A549 (cell line): ENCODE measurements at regions not wholly inside any gene's neighbourhood (a gene's known extent, or its start where the extent isn't known, plus 50 kb on each side); places are given as distances from the start of the nearest gene placed in this dataset.

ENCODE experiments used
- ATAC-seq, 2 experiments: fragments of 200-7000 bp in 1 of 2; fragments of >200 bp in 1 of 2; cut with Nextera tagmentation in 1 of 2; cut with Tn5 transposase in 1 of 2; 3 replicates each; pipeline versions ENCODE4 v1.8.0 to v1.9.1; 2018 to 2020; ENCODE audit warnings: mild to moderate bottlenecking in 1 of 2, moderate library complexity in 1 of 2
- CTCF ChIA-PET: fragments of 300-600 bp; sonication (Branson Sonifier 250); formaldehyde crosslinking; extraction: SDS; loops from one replicate; lab custom pipeline; 2021; ENCODE audit warnings: antibody characterized with exemption, inconsistent platforms; lab: Yijun Ruan, JAX
- POLR2A ChIA-PET: fragments of 350-600 bp; formaldehyde crosslinking; extraction: SDS; loops from one replicate; lab custom pipeline; 2021; ENCODE audit warnings: antibody characterized with exemption, inconsistent platforms; lab: Yijun Ruan, JAX
- DNase-seq, 2 experiments: peaks; one replicate each; pipeline versions ENCODE4 v3.0.0 to v3.0.0-alpha.2; 2011 to 2016; ENCODE audit warnings: low read depth in 1 of 2, low spot score in 1 of 2
- FAIRE-seq: peaks from 2 replicates; lab custom pipeline; 2011; peaks lifted over from hg19 to GRCh38; lab: Jason Lieb, UNC
- H3K27ac ChIP-seq, 2 experiments: fragments of >200 bp; sonication (Bioruptor Twin); formaldehyde crosslinking; 3 replicates each; pipeline ENCODE4 v1.5.1; 2016 to 2017
- H3K4me1 ChIP-seq: fragments of >200 bp; sonication (Bioruptor Twin); formaldehyde crosslinking; 3 replicates; pipeline ENCODE4 v1.6.1; 2016
- H3K4me2 ChIP-seq: fragments of >200 bp; sonication (Bioruptor Twin); formaldehyde crosslinking; 3 replicates; pipeline ENCODE4 v1.6.1; 2016
- H3K4me3 ChIP-seq: fragments of >200 bp; sonication (Bioruptor Twin); formaldehyde crosslinking; 3 replicates; pipeline ENCODE4 v1.5.1; 2016
- H3K9me3 ChIP-seq: fragments of >200 bp; sonication (Bioruptor Twin); formaldehyde crosslinking; 3 replicates; pipeline ENCODE4 v1.6.1; 2016
- CBX2 ChIP-seq: fragments of 200-600 bp; sonication (generic); IDR thresholded peaks from 2 replicates; pipeline ENCODE4 v1.6.1; 2016; ENCODE audit warnings: low read depth, mild to moderate bottlenecking, borderline replicate concordance
- CBX8 ChIP-seq: fragments of 200-600 bp; sonication (generic); IDR thresholded peaks from 2 replicates; pipeline ENCODE4 v1.6.1; 2016
- CHD4 ChIP-seq: fragments of 200-600 bp; sonication (generic); IDR thresholded peaks from 2 replicates; pipeline ENCODE4 v1.6.1; 2016; ENCODE audit warnings: antibody characterized with exemption, mild to moderate bottlenecking, borderline replicate concordance
- EHF ChIP-seq: fragments of 250-450 bp; sonication (Bioruptor Pico); IDR thresholded peaks from 2 replicates; pipeline ENCODE4 v1.5.0; 2020; ENCODE audit warnings: mild to moderate bottlenecking
- EHMT2 ChIP-seq: fragments of 200-600 bp; sonication (generic); IDR thresholded peaks from 2 replicates; pipeline ENCODE4 v1.6.1; 2016; ENCODE audit warnings: antibody characterized with exemption, low read depth, mild to moderate bottlenecking, moderate library complexity
- EP300 ChIP-seq, 2 experiments: fragments of >200 bp; sonication (Bioruptor Twin); formaldehyde crosslinking; IDR thresholded peaks; 2 replicates in 1 of 2; 3 replicates in 1 of 2; pipeline ENCODE4 v1.6.1; 2016 to 2017
- FOSB ChIP-seq: fragments of 250-450 bp; sonication (Bioruptor Pico); IDR thresholded peaks from 2 replicates; pipeline ENCODE4 v1.5.0; 2020; ENCODE audit warnings: mild to moderate bottlenecking, moderate library complexity
- HDAC2 ChIP-seq: fragments of 200-600 bp; sonication (generic); IDR thresholded peaks from 2 replicates; pipeline ENCODE4 v1.6.1; 2016
- HEYL ChIP-seq: fragments of 250-450 bp; sonication (Bioruptor Pico); IDR thresholded peaks from 2 replicates; pipeline ENCODE4 v1.8.0; 2021; ENCODE audit warnings: mild to moderate bottlenecking, moderate library complexity
- HOXB13 ChIP-seq: fragments of 250-450 bp; sonication (Bioruptor Pico); IDR thresholded peaks from 2 replicates; pipeline ENCODE4 v1.5.0; 2020; ENCODE audit warnings: low read depth, mild to moderate bottlenecking, moderate library complexity
- JUNB ChIP-seq: fragments of >200 bp; sonication (Bioruptor Twin); formaldehyde crosslinking; IDR thresholded peaks from 2 replicates; pipeline ENCODE4 v1.6.1; 2016
- KDM5A ChIP-seq: fragments of 200-600 bp; sonication (generic); IDR thresholded peaks from 2 replicates; pipeline ENCODE4 v1.6.1; 2016; ENCODE audit warnings: antibody characterized with exemption, mild to moderate bottlenecking
- MAZ ChIP-seq: fragments of 150-350 bp; IDR thresholded peaks from 2 replicates; pipeline ENCODE4 v1.6.1; 2014; ENCODE audit warnings: antibody characterized with exemption, low read depth, low read length, borderline replicate concordance
- MYC ChIP-seq: IDR thresholded peaks from 2 replicates; pipeline ENCODE4 v1.6.1; 2012; ENCODE audit warnings: mild to moderate bottlenecking, inconsistent platforms, low read length, improper control_type of control experiment, borderline replicate concordance
- PHF8 ChIP-seq: fragments of 200-600 bp; sonication (generic); IDR thresholded peaks from 2 replicates; pipeline ENCODE4 v1.6.1; 2016; ENCODE audit warnings: low read depth, mild to moderate bottlenecking, antibody characterized with exemption, moderate library complexity, borderline replicate concordance
- POLR2AphosphoS2 ChIP-seq: conservative IDR thresholded peaks from 2 replicates; pipeline ENCODE4 v1.6.1; 2012; ENCODE audit warnings: low read length, improper control_type of control experiment, inconsistent platforms
- SREBF2 ChIP-seq: fragments of 450-650 bp; IDR thresholded peaks from 2 replicates; pipeline ENCODE4 v1.6.1; 2014; ENCODE audit warnings: mild to moderate bottlenecking, moderate library complexity
- TFCP2L1 ChIP-seq: fragments of 250-450 bp; sonication (Bioruptor Pico); IDR thresholded peaks from 2 replicates; pipeline ENCODE4 v1.5.0; 2021; ENCODE audit warnings: mild to moderate bottlenecking
- ZC3H11A ChIP-seq: fragments of 450-650 bp; IDR thresholded peaks from 2 replicates; pipeline ENCODE4 v1.6.1; 2014; ENCODE audit warnings: antibody characterized with exemption, mild to moderate bottlenecking
- ZSCAN20 ChIP-seq: fragments of 250-450 bp; sonication (Bioruptor Pico); IDR thresholded peaks from 2 replicates; pipeline ENCODE4 v1.8.0; 2022; ENCODE audit warnings: mild to moderate bottlenecking, moderate library complexity
- WGBS: methylation state at CpG from one replicate; pipeline ENCODE4 v1.1.6; 2017; ENCODE audit errors: missing lambda C conversion rate; 5-methylcytosine and 5-hydroxymethylcytosine counted together
- TF ChIP-seq, protein P1 (sequence below): IDR thresholded peaks from 2 replicates; pipeline ENCODE4 v1.6.1; 2012
- TF ChIP-seq, protein P2 (sequence below): fragments of 200-600 bp; sonication (generic); IDR thresholded peaks from 2 replicates; pipeline ENCODE4 v1.6.1; 2016; ENCODE audit warnings: antibody characterized with exemption, mild to moderate bottlenecking, moderate library complexity
- TF ChIP-seq, protein P3 (sequence below): fragments of >200 bp; sonication (Bioruptor Twin); formaldehyde crosslinking; IDR thresholded peaks from 3 replicates; pipeline ENCODE4 v1.6.1; 2016
- TF ChIP-seq, protein P4 (sequence below): fragments of 250-450 bp; sonication (Bioruptor Pico); IDR thresholded peaks from 2 replicates; pipeline ENCODE4 v1.5.0; 2021; ENCODE audit warnings: mild to moderate bottlenecking, moderate library complexity, borderline replicate concordance

DNA sequence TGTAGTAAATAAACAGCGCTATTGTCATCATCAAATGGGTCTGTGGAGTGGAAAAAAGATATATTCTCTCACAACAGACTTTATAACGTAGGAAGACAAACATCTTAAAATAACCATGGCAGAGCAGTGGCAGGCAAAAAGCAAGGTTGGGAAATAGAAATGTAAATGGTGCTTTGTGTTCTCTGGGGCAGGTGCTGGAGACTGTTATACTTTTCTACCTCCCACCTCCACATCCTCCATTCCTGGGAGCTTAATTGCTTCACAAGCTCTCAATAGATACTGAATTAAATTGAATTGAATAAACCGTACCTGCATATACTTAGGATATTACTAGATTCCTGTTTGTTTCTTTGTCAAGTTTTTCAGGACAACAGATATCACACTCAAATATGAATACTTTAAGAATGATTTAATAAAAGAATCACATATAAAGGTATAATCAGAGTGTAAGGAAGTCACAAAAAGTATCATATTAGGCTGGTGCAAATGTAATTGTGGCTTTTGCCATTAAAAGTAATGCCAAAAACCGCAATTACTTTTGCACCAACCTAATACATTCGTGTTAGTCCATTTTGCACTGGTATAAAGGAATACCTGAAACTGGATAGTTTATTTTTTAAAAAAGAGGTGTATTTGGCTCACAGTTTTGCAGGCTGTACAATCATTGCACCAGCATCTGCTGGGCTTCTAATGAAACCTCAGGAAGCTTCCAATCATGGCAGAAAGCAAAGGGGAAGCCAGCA lies 367.3 kb downstream of the GRIA2 start:
- FAIRE-seq (no peak), DNase-seq (no peak), ATAC-seq (no peak)
- no peak overlapping the region for H3K4me3 ChIP-seq
- CTCF ChIA-PET: no interaction called here
- no peaks in the 10 kb centered on the region for H3K9me3 ChIP-seq
- TF ChIP-seq EHF: no peak
- TF ChIP-seq MYC: no peak
- no peak for TF ChIP-seq EP300 (IDR thresholded peaks at IDR 0.05)
- no peak for TF ChIP-seq EHMT2
- no peak for TF ChIP-seq FOSB (CRISPR knock-in tag)
- TF ChIP-seq, protein P1, sequence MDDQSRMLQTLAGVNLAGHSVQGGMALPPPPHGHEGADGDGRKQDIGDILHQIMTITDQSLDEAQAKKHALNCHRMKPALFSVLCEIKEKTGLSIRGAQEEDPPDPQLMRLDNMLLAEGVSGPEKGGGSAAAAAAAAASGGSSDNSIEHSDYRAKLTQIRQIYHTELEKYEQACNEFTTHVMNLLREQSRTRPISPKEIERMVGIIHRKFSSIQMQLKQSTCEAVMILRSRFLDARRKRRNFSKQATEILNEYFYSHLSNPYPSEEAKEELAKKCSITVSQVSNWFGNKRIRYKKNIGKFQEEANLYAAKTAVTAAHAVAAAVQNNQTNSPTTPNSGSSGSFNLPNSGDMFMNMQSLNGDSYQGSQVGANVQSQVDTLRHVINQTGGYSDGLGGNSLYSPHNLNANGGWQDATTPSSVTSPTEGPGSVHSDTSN: no peak
- TF ChIP-seq, protein P2, sequence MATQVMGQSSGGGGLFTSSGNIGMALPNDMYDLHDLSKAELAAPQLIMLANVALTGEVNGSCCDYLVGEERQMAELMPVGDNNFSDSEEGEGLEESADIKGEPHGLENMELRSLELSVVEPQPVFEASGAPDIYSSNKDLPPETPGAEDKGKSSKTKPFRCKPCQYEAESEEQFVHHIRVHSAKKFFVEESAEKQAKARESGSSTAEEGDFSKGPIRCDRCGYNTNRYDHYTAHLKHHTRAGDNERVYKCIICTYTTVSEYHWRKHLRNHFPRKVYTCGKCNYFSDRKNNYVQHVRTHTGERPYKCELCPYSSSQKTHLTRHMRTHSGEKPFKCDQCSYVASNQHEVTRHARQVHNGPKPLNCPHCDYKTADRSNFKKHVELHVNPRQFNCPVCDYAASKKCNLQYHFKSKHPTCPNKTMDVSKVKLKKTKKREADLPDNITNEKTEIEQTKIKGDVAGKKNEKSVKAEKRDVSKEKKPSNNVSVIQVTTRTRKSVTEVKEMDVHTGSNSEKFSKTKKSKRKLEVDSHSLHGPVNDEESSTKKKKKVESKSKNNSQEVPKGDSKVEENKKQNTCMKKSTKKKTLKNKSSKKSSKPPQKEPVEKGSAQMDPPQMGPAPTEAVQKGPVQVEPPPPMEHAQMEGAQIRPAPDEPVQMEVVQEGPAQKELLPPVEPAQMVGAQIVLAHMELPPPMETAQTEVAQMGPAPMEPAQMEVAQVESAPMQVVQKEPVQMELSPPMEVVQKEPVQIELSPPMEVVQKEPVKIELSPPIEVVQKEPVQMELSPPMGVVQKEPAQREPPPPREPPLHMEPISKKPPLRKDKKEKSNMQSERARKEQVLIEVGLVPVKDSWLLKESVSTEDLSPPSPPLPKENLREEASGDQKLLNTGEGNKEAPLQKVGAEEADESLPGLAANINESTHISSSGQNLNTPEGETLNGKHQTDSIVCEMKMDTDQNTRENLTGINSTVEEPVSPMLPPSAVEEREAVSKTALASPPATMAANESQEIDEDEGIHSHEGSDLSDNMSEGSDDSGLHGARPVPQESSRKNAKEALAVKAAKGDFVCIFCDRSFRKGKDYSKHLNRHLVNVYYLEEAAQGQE: no peak
- no peak for TF ChIP-seq JUNB
- TF ChIP-seq CBX8: no peak
- H3K4me1 ChIP-seq: no peaks in the 10 kb centered on the region
- no peak overlapping the region for H3K4me2 ChIP-seq
- 23% methylated on average over 5 of the region's 5 CpGs for WGBS
- H3K27ac ChIP-seq: no peak overlapping the region
- POLR2A ChIA-PET: no interaction called here

DNA sequence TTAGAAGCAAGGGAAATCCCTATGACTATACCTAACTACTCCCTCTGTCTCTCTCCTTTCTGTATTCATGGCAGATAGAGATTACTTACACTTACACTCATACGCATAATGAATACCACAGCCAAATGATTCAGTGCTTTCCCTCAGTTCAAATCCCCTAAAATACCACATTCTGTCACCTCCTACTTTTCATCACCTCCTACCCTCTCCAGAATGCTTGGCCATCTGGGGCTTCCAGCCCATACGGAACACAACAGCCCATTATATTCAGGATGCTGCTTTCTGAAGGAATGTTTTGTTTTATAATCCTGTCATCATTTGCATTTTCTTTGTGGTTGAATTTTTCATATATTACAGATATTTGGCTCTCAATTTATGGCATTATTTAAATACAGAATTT lies 361.6 kb downstream of the GRIA2 start:
- ATAC-seq: no peak
- Histone ChIP-seq H3K4me3 (no peak overlapping the region), H3K9me3 (no peaks in the 10 kb centered on the region)
- WGBS: 85% methylated on average over 2 of the region's 2 CpGs
- no peak for FAIRE-seq
- TF ChIP-seq EHF: no peak
- no peak for TF ChIP-seq MAZ
- TF ChIP-seq, protein P3, sequence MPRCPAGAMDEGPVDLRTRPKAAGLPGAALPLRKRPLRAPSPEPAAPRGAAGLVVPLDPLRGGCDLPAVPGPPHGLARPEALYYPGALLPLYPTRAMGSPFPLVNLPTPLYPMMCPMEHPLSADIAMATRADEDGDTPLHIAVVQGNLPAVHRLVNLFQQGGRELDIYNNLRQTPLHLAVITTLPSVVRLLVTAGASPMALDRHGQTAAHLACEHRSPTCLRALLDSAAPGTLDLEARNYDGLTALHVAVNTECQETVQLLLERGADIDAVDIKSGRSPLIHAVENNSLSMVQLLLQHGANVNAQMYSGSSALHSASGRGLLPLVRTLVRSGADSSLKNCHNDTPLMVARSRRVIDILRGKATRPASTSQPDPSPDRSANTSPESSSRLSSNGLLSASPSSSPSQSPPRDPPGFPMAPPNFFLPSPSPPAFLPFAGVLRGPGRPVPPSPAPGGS: no peak
- TF ChIP-seq FOSB (CRISPR knock-in tag): no peak
- TF ChIP-seq ZSCAN20 (CRISPR knock-in tag): no peak
- TF ChIP-seq CHD4: no peak
- TF ChIP-seq, all 56 proteins: peak for 0
- POLR2A ChIA-PET: no interaction called here
- Histone ChIP-seq H3K27ac (no peak overlapping the region), H3K4me2 (no peak overlapping the region), H3K4me1 (no peaks in the 10 kb centered on the region)
- CTCF ChIA-PET: no interaction called here
- no peak for DNase-seq

DNA sequence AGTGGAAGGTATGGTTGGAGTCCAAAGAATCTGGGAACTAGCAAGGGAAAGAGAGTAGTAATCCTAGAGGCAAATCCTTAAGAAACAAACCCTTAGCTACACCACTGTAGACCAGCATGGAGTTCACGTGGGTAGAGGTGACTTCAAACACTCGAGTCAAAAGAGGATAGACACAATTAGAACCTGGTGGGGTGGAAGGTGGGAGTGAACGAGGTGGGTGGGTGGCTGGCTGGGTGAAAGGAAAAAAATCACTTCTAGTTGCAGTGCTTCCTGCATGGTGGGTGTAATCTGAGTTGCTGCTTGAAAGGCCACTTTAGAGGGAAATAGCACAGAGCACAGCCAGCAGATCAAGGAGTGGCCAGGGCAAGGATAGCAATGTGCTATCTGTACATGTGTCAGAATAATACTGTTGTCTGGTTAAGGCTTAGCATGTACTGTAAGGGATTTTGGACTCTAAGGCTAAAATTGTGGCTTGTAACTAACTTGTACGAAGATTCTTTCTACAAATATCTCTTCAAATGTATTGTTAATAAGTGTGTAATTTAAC lies 356.2 kb downstream of the GRIA2 start:
- ATAC-seq (no peak), FAIRE-seq (no peak), DNase-seq (no peak)
- no peak overlapping the region for H3K4me3 ChIP-seq
- no peaks in the 10 kb centered on the region for H3K9me3 ChIP-seq
- H3K4me2 ChIP-seq: no peak overlapping the region
- no peak overlapping the region for H3K27ac ChIP-seq
- WGBS: 20% methylated on average over 4 of the region's 4 CpGs
- no peaks in the 10 kb centered on the region for H3K4me1 ChIP-seq
- CTCF ChIA-PET: no interaction called here
- POLR2A ChIA-PET: no interaction called here
- TF ChIP-seq HDAC2: no peak
- TF ChIP-seq MYC: no peak
- no peak for TF ChIP-seq PHF8
- no peak for TF ChIP-seq HOXB13 (CRISPR knock-in tag)
- TF ChIP-seq SREBF2: no peak
- TF ChIP-seq HEYL (CRISPR knock-in tag): no peak
- TF ChIP-seq CBX8: no peak
- no peak for TF ChIP-seq CBX2
- no peak for TF ChIP-seq POLR2AphosphoS2
- no peak for TF ChIP-seq TFCP2L1 (CRISPR knock-in tag)
- no peak for TF ChIP-seq KDM5A
- no peak for TF ChIP-seq MAZ
- TF ChIP-seq ZC3H11A: no peak
- TF ChIP-seq, protein P4, sequence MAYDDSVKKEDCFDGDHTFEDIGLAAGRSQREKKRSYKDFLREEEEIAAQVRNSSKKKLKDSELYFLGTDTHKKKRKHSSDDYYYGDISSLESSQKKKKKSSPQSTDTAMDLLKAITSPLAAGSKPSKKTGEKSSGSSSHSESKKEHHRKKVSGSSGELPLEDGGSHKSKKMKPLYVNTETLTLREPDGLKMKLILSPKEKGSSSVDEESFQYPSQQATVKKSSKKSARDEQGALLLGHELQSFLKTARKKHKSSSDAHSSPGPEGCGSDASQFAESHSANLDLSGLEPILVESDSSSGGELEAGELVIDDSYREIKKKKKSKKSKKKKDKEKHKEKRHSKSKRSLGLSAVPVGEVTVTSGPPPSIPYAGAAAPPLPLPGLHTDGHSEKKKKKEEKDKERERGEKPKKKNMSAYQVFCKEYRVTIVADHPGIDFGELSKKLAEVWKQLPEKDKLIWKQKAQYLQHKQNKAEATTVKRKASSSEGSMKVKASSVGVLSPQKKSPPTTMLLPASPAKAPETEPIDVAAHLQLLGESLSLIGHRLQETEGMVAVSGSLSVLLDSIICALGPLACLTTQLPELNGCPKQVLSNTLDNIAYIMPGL: no peak
